NCI-H748 treated with DMSO at 0.1 percent for 48 hours (cell line): ENCODE measurements at regions not wholly inside any gene's neighbourhood (a gene's known extent, or its start where the extent isn't known, plus 50 kb on each side); places are given as distances from the start of the nearest gene placed in this dataset.
"Not testable (repeated sequence)": the region's sequence is repeated elsewhere in the genome, so short reads cannot be mapped to it uniquely, and the experiment has no call there.

Experiments used
- DNase-seq: peaks from one replicate; lab custom pipeline; 2025; lab: John Stamatoyannopoulos, UW

DNA sequence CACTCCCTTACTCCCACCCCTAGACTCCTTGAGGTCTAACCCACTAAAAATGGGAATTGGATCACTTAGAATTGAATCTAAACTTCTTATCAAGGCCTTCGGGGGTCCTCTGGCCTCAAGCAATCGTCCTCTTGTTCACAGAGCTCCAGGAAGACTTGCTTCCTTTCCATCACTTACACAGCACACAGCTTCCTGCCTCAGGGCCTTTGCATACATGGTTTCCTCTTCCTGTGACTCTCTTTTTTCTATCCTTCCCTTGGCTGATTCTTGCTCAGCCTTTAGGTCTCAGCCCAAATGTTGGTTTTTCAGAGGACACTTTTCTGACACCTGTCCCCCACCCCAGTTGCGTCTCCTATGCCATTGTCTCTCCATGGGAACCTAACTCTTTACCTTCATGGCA is 50.0 kb upstream of the ALDH1B1 start:
- DNase-seq = no peak

DNA sequence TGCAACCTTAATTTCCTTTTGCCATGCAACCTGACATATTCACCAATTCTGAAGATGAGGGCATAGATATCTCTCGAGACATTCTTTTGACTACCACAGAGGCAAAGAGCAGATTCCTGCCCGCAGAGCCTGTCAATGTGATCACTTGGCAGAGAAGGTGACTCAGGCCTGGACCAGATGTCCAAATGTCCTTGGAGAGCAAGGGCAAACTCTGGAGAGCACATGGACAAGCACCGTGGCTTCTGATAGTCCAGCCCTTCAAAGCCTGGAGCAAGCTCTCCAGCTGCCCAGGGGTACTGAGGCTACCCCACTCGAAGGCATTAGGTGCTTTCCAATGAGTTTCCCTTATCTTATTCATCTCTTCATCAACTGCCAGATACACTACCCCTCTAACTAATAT is 50.4 kb upstream of the ALDH1B1 start:
- no peak for DNase-seq

DNA sequence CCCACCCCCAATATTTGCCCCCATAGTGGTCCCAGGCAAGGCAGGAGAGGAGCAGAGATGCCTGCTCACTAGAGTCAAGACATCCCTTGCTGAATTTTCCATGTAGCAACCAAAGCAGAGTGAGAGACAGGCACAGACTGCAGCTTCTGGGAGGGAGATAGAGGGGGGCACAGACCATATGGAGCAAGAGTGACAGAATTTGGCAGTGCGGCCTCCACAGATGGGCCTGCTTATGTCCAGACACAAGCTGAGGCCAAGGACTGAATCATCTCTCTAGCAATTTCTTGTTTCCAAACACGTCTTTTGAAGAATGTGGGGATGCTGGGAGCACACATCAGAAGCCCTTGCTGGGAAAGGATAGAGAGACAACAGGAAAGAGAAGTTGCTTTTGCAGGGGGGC is 53.0 kb upstream of the ALDH1B1 start:
- no peak for DNase-seq

DNA sequence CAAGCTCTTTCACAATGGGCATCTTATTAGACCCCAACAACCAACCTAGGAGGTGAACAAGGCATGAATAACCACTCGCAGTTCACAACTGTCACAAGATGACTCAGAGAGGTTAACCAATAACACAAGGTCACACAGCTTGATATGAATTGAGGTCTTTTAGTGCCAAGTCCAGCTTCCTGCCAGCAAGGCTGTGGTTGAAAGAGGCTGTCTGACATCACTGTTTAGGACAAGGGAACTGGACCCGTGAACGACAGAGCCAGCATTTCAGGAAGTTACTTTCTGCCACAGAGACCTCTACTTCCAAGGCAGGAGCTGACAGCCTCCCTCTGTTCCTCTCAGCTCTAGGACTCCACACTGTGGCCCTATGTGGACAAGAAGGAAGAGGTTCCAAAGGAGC is 53.4 kb upstream of the ALDH1B1 start:
- DNase-seq = no peak

DNA sequence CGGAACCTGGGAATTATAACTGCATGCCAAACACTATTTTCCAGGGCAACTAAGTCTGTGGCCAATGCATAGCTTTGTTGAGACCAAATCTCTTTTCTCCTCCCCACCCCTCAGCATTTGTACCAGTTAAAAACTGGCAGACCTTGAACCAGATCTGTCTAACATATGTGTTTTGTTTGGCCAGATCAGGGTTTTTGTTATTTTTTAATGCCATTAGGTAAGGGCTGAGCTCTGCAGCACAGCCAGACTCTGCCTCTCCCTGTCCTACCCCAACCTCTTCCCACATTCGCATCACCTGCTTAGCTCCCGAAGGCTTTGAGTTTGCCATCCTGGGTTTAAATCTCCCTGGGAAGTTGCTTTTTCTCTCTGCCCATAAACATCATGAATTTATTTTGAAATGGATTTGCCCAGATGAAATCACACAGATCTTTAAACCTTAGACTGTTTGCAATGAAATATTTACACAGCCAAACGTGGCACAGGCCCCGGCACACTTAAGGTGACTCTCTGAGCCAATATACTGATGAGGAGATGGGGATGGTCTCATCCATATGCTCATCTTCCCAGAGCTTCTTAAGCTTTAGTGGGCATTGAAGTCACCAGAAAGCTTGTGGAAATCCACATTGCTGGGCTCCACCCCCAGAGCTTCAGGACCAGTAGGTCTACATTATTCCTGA is 54.0 kb upstream of the ALDH1B1 start:
- DNase-seq = no peak

DNA sequence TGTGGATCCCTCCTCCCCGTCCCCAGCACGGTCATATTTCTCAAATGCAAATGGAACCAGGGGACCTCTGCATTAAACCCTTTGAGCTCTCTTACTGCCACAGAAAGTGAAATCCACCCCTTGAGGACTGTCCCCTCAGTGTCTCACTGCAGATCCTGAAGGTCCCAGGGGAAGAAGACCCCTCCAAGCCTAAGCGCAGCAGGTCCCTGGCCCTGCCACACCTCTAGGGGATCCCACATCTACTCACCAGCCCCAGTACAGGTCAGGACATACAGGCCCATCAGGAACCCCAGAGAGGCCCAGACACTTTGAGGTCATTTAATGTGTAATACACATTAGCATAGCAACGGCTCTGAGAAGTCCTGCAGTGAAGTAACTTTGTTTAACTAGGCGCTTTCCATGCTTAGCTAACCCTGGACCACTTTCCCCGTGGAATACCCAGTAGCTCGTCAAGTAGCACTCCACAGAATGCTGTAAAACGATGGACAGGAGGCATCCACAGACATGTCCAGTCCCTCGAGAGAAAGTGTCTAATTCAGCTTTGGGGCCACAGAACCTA is 54.7 kb upstream of the ALDH1B1 start:
- DNase-seq = no peak

DNA sequence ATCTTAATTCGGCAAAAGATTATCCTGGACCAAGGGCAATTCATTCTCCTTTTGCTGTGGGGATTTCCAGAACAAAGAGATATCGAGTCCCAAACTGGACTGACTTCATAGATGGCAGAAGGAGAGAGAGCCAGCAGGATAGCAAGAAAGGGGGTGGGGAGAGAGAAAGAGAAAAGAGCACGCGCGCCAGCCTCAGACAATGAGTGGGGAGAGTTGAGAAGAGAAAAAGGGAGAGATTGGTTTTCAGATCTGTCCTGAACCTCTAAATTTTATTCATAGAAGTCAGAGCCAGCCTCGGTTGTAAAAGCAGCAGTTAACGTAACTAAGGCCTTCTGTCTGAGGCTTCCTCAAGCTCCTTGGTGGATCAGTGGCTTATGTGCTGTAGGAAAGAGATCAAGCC is 55.3 kb upstream of the ALDH1B1 start:
- no peak for DNase-seq

DNA sequence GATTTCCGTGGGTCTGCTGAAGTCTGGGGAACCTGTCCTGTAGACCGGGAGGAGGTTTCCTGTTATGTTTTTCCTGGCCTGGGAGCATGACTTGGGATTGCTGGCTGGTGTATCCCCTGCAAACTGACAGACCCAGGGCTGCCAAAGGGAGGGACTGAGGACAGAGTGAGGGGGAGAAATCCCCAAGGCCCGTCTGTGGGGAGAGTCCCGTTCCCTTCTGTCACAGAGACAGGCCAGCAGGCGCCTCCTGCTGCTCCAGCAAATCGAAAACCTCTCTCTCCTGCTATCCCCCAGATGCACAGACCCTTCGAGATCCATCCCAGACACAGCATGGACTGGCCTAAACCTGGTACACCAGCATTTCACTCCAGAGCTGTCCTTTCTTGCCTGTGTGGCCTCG is 56.2 kb upstream of the ALDH1B1 start:
- DNase-seq = no peak

DNA sequence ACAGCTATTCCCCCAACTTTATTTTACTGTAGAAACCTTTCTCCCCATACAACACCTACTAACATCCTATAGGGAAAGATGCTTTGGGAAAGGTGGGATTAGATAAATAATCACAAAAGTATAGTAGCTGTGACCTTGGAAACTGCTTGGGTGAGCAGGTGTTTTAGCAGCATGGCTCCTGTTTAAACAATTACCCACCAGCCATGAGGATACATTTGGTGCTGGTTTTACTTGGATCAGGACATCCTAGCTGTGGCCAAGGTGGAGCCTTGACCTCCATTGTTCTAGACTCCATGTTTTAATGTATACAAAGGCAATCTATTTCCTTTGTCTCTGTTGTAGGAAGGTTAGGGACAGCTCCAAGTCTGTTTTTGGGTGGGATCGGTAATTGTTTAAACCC is 56.8 kb upstream of the ALDH1B1 start:
- DNase-seq = no peak

DNA sequence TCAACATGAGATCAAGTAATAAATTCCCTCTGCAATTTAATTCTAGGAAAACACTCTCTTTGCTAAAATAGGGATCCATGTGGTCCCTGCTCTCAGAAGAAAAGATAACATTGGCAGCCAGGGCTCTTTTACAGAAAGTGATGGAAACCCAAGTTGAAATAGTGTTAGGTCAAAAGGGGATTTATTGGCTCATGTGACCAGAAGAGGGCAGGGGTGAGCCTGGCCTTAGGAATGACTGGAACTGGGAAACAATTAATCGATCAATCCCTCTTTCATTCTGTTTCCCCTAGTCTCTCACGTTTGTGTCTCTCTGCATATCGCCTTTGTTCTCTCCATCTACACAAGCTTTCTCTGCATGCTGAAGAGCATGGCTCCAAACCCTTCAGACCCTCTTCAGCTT is 58.3 kb upstream of the ALDH1B1 start:
- no peak for DNase-seq

DNA sequence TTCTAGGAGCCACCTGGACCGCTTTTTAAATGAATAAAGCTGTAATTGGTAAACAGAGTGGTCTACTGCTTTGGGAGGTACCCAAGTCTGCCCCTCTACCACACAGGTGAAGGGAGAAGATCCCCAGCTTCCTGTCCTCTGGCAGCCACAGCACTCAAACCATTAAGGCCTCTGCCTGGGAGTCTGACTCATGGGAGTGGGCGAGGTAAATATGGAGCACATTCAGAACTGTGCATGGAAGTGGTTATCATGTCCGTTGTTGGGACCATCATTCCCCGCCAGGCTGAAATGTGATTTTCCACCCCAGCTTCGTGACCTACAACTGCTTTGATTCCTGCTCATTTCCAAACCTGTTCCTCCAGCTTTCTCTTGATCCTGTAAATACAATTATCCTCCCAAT is 59.5 kb upstream of the ALDH1B1 start:
- DNase-seq = peak; percentile 30

DNA sequence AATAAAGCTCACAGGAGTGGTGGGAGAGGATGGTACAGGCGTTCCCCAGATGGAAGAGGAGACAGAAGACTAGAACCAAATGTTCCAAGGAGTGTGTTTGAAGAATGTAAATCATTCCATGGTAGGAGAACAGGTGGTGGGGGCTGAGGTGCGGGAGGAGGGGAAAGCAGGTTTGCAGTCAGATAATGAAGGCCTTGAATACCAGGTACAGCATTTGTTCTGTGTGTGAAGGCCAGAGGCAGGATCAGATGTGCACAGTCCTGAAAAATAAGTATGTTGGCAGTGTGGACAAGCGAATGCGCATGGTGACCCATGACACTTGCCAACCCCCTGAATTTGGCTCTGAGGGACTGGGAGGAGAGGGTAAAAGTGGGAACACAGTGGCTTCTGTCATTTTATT is 59.9 kb upstream of the ALDH1B1 start:
- no peak for DNase-seq

DNA sequence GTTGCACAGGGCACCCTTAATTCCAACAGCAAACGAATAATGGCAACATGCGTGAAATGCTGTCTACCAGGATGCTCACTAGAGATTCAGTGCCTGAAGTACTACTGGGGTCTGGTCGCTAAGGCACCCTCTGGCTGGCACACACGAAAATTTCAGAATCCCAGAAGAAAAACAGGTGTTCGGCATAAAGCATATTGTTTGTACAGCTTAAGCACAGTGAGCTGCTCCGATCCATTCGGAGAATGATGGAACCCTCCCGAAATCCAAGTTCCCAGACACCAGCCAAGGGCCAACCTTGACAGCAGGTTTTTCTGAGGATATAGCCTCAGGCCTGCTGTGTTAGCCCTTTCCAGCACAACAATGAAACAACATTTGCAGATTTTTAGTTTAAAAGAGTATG is 61.4 kb upstream of the ALDH1B1 start:
- DNase-seq = no peak

DNA sequence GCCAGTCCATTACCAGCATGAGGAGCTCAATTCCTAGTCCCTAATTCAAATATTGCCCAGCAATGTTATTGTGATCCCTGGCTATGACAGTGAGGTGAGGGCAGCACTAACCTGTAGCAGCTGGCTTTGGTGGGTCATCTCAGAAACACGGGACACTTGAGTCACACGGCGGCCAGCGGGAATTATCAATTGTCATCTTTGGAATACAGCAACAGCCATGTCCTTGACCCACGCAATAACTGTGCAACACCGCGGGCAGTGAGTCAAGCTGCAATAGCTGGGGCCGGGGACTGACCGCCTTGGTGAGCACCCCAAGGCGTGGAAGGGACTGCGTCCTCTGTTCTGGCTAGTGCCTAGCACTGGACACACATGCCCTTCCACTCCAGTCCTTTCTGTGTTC is 62.5 kb upstream of the ALDH1B1 start:
- DNase-seq = no peak

DNA sequence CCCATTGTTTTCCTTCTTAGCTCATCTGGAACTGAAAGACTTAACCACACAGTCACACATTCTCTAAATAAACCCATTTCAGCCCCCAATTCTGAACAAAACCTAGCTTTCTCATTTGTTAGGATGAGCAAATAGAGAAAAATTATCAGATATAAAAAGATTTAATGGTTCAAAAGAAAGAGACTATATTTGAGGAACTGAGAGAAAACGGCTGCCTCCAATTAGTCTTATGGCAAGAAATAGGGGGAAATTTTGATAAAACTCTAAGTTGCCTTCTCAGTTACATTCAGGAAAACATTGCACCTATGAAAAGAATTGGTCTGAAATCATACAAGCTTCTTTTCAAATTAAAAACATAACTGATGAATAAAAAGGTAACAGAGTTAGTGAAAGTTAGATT is 63.7 kb upstream of the ALDH1B1 start:
- DNase-seq = no peak

DNA sequence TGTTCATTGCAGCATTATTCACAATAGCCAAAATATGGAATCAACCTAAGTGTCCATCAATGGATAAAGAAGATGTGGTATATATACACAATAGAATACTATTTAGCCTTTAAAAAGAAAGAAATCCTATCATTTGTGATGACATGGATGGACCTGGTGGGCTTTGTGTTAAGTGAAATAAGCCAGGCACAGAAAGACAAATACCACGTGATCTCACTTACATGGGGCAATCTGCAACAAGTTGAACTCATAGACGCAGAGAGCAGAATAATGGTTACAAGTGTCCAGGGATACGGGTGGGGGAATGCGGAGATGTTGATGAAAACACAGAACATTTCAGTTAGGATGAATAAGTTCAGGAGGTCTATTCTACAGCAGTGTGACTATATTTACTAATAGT is 66.4 kb upstream of the ALDH1B1 start:
- no peak for DNase-seq

DNA sequence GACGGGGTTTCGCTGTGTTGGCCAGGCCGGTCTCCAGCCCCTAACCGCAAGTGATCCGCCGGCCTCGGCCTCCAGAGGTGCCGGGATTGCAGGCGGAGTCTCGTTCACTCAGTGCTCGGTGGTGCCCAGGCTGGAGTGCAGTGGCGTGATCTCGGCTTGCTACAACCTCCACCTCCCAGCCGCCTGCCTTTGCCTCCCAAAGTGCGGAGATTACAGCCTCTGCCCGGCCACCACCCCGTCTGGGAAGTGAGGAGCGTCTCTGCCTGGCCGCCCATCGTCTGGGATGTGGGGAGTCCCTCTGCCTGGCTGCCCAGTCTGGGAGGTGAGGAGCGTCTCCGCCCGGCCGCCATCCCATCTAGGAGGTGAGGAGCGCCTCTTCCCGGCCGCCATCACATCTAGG is 68.3 kb upstream of the ALDH1B1 start:
- DNase-seq = not testable (repeated sequence)

DNA sequence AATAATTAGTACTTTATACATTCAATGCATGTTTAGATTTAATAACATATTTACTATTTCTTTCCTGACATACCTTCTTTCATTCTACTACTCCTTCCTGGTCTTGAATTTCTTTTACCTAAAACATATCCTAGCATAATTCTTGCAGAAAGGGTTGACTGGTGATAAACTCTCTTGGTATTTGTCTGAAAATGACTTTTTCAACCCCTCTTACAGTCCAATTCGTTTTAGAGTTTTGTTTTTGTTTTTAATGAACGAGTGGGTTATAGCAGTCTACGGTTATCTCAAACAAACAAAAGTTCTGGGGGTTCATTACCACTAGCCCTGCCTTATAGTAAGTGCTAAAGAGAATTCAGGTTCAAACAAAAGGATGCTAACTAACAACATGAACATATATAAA is 69.6 kb upstream of the ALDH1B1 start:
- no peak for DNase-seq

DNA sequence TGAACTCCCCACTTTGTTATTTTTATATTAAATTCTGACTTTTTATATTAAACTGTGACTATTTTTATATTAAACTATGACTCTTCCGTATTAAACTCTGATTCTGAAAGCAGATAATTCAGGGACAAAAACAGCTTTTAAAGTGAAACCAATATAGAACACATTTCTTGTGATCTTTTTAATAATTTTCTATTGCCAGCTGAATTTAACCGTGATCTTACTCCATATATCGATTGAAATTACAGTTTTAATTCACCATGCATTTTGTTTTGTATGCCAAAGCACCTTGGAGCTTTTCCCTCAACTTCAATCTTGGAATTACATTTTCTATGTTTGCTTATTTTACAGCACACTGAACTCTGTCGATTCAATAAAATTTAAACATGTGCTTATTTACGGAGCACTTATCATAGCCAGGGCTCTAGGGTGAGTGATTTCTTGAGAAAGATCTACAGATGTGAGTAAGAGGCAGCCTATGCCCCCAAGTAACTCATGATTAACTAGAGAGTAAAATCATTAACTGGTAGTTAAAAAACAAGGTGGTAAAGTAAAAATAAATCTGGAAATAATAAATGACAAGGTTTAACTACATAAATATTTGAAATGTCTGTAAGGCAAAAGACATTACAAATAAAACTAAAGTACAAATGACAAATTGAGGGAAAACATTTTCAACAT is 72.9 kb upstream of the ALDH1B1 start:
- no peak for DNase-seq

DNA sequence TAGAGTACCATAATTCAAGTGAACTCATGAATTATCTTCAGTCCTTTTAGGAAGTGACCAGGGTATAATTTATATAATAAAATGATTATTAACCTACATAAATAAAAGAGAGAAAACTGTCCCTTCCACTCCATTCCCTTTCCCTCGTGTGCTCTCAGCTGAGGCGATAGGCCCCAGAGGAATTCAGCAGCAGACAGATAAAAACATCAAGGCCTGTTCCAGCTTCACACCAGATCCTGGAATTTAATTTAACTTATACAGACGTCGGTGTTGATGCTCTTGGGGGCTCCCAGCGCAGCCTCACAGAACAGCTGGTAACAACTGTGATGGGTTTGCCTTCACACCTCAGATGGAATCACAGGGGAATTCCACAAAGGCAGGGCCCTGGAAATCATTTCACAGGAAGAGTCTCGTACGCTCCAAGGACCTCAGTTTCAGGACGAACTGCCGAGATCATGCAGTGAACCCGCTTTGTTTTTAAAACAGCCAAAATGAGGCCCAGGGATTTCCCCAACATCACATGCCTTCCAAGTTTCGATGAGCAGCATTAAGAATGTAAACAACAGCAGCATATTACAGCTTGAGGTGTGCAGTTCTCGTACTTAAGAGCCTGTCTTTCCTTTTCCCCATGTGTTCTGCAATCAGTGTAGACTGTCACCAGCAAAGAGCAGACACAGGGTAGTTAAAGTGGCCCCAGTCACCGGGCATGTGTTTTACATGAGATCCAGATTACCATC is 73.6 kb upstream of the ALDH1B1 start:
- no peak for DNase-seq

DNA sequence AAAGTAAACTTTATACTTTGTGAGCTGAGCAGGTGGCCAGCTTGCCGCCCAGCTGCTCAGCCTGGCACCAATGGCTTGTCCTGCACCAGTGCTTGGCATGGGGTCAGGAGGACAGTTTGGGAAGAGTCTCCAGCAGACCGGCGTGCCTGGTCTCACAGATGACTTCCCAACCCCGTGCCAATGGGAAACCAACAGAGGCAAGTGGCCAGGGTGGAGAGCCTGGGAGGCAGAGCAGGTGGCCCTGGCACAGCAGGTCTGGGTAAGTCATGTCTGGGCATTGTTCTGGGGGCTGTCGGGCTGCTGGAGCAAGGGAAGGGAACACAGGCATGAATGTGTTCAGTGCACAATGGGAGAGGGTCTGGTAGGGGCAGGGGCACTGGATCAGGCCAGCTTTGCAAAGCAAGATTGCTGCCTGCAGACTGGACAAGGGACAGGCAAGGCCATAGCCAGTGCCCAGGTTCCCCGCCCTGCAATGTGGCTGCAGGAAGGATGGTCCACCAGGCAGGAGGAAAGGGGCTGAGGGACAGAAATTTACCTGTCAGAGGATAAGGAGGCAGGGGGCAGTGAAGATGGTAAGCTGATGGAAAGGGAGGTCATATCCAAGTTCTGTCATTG is 76.2 kb upstream of the ALDH1B1 start:
- DNase-seq = no peak

DNA sequence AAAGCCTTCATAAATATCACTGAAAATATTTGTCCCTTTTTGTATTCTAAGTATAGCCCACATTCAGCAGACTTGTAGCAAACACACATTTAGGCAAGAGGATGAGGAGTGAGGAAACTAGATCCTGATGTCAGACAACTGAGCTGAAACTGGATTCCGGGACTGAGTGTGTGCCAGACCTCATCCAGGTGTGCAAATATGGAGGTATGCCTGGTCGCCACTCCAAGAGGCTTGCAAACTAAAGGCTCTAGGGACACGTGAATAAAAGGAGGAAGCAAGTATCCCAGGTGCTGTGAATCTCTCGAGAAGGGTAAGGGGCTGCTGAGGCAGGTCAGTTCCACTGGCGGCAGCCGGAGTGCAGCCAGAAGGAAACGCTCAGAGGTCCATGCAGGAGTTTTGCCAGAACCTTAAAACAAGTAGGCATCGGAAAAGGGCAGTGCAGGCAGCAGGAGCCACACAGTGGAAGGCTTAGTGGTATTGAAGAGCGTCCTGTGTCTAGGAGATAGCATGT is 77.4 kb upstream of the ALDH1B1 start:
- no peak for DNase-seq

DNA sequence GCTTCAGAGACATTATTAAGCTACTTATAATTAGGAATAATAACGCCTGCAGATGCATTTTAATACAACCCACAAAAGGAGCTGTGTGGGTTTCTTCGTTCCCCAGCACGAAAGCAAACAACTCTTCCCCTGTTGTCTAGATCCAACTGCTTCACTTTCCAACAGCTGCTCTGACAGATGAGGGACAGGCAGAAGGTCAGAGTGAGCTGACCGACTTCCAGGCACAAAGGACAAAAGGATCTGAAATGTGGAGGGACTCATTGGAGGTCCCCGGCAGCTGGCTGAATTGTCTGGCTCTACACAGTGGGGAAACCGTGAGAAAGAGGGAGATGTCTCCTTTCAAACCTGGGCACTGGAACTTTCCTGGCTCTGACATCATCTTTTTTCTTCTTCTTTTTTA is 79.1 kb upstream of the ALDH1B1 start:
- no peak for DNase-seq
